ENCODE measurements at regions not wholly inside any gene's neighbourhood (a gene's known extent, or its start where the extent isn't known, plus 50 kb on each side); places are given as distances from the start of the nearest gene placed in this dataset.
A peak's percentile ranks its signal among the peaks of the same experiment; 100 is the strongest.
"Not testable (repeated sequence)": the region's sequence is repeated elsewhere in the genome, so short reads cannot be mapped to it uniquely, and the experiment has no call there.

DNA sequence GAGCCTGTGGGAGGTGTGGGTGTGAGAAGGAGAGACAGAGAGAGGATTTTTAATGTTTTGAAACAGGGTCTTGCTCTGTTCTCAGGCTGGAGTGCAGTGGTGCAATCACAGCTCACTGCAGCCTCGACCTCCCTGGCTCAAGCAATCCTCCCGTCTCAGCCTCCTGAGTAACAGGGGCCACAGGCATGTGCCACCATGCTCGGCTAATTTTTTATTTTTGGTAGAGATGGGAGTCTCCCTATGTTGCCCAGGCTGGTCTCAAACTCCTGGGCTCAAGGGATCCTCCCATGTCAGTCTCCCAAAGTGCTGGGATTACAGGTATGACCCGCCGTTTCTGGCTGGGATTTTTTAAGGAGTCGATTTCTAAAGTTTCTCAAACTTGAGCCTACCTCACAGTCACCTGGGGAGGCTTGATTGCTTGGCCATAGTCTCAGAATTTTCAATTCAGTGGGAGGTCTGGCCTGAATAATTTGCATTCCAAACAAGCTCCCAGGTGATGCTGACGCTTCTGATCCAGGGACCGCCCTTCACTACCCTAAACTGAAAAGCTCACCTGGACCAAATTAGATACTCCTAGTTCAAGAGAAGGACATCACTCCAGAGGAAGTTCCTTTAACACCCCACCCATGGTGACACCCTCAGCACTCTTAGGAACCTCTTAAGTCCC lies 70.8 kb upstream of the SLC1A4 start:
- ATAC-seq = no peak
- intact Hi-C loops (cut with DNase I, micrococcal nuclease) = loop anchor here (5.0 kb wide), 1 partner anchor 124 kb away; no protein-coding TSS in a partner anchor
- DNase-seq = no peak

DNA sequence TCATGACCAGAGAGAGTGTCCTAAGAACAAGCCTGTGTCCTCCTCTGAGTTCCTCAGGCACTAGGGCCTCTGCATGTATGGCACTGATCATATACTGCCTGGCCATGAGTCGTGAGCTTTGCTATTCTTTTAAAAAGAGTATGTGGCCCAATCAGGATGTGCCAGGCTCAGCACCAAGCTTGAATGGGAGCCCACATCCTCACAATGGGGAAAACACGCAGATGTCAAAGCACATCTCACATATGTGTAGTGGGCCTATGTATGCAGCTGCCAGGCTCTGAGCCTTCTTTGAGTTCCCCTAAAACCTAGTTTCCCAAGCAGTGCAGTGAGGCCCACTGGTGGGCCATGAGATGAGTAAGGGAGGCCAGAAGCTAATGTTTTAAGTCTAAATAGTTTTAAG lies 69.9 kb upstream of the SLC1A4 start:
- intact Hi-C loops (cut with DNase I, micrococcal nuclease) = loop anchor here (5.0 kb wide), 1 partner anchor 123 kb away; no protein-coding TSS in a partner anchor
- ATAC-seq = no peak
- DNase-seq = no peak

DNA sequence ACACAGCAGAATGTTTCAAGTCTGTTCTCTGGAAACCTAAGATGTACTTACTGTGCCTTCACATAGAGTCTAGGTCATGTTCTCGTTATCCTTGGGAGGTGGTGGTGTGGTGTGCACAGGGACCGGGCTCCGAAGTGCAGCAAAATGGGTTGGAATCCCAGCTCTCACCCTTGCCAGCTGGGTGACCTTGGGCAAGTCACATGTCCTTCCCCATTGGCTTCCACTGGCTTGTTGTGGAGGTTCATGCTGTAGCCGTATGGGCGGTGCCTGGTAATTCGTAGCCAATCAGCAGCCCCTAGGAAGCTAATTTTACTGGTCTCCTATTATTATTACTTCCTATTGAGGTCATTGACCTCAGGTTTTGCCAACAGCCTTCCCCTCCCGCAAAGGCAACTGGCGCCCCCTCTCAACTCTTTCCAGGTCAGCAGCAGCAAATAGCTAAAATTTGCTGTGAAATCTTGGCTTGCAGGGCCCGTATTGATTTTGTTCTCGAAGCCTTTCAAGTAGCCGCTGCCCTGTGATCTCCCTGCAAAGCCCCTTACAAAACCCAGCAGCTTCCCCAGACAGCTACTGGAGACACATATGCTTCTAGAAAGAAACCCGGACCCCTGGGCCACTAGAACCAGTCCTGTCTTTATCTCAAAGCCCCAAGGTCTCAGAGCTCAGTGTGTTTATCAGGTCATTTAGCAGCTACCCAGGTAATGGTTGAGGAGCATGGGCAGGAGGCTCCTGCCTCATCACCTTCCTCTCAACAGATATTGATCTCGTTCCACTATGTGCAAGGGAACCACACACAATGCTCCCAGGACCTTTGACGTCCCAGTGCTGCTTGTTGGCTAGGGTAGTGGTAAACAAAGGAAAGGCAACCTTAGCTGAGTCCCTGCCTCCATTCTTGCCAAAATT lies 66.5 kb upstream of the SLC1A4 start:
- DNase-seq (no peak), ATAC-seq (no peak)
- intact Hi-C loops (cut with DNase I, micrococcal nuclease) = no loop called here

DNA sequence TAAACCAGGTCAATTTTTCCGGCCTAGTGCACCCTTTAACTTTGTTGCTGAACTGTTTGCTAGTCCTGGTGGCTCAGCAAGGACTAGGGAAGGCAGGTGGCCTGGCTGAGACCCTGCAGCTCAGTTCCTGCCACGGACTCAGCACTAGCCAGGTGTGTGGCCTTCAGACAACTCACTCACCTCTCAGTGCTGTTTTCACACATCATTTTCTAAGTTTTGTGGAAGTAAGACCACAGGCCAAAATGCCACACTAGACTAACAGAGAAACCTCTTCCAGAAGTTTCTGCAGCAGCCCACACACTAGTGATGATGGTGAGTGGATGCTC lies 65.9 kb upstream of the SLC1A4 start:
- intact Hi-C loops (cut with DNase I, micrococcal nuclease) = no loop called here

DNA sequence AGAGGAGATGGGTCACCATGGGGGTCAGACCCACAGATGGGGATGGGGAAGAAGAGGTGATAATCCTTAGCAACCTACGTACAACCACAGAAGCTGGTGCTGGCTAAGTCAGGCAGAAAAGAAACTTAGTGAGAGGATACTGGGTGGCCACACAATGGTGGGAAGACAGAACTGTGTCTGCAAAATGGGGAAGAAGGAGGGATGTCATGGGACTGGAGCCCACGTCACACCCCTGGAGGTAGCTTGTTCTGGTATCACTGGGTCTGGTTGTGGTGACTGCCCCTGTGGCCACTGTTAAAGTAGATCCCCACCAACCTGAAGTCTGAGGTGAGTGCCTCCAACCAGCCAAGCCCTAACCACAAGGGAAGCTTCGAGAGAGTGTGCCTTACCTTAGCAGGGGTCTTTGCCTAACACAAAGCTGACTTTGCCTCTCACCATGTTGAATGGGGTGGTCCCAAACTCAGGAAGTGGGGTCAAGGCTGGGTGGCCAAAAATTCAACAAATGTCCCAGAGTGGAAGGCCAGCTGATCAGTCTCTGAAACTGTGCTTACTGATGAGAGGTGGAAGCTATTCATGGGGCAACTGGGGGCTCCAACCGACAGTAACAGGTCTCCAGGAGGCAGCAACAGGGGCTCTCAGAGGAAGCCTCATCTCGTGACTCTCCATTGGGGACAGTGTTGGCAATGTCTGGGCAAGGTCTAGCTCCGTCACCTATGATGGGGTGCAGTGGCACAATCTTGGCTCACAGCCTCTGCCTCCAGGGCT lies 64.8 kb upstream of the SLC1A4 start:
- ATAC-seq (no peak), DNase-seq (no peak)
- intact Hi-C loops (cut with DNase I, micrococcal nuclease) = no loop called here

More for the DNA sequence above, 65.9 kb upstream of the SLC1A4 start:
- ATAC-seq = no peak
- no peak for DNase-seq

DNA sequence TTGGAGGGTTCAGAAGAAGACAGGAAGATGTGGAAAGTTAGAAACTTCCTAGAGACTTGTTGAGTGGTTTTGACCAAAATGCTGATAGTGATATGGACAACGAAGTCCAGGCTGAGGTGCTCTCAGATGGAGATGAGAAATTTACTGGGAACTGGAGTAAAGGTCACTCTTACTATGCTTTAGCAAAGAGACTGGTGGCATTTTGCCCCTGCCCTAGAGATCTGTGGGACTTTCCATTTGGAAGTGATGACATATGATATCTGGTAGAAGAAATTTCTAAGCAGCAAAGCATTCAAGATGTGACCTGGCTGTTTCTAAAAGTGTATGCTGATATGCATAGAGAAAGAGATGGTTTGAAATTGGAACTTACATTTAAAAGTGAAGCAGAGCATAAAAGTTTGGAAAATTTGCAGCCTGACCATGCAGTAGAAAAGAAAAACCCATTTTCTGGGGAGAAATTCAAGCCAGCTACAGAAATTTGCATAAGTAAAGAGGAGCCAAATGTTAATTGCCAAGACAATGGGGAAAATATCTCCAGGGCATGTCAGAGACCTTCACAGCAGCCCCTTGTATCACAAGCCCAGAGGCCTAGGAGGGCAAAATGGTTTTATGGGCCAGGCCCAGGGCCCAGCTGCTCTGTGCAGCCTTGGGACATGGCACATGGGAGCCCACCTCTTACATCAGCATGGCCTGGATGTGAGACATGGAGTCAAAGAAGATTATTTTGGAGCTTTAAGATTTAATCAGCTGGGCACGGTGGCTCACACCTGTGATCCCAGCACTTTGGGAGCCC lies 63.1 kb upstream of the SLC1A4 start:
- ATAC-seq; intact Hi-C loops (cut with DNase I, micrococcal nuclease); DNase-seq: not testable (repeated sequence)

DNA sequence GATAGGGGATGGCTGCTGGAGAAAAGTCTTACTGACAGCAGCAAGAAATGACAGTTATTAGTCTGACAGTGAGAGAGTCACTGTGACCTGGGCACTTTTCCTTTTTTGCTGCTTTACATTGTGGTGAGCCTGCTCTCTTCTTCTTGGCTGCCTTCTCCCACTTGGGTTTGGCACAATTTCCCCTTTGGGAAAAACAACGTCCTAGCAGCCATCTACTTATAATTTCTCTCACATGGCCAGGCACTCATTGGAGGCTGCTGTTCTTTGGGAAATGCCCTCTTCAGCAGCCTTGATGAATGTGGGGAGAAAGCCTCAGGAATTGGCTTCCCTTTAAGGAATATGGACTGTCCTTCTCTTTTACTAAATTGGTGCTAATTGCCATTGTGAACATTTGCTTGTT lies 60.4 kb upstream of the SLC1A4 start:
- DNase-seq = no peak
- intact Hi-C loops (cut with DNase I, micrococcal nuclease) = no loop called here

DNA sequence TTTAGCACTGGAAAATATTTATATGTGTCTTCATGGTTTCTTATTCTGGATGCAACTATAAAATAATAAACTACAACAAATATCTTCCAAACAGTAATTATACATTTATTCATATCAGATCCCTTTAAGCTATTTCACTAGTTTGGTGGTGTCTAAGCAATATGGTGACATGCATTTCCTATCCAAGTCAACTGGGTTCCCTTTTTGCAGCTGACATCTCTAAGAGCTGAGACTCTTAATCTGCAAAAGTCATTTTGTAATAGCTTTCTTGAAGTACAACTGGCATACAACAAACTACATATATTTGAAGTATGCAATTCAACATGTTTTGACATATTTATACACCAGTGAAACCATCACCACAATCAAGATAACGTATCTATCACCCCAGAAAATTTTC lies 59.9 kb upstream of the SLC1A4 start:
- intact Hi-C loops (cut with DNase I, micrococcal nuclease) = no loop called here
- ATAC-seq = no peak
- DNase-seq = no peak

More for the DNA sequence above, 60.4 kb upstream of the SLC1A4 start:
- no peak for ATAC-seq

DNA sequence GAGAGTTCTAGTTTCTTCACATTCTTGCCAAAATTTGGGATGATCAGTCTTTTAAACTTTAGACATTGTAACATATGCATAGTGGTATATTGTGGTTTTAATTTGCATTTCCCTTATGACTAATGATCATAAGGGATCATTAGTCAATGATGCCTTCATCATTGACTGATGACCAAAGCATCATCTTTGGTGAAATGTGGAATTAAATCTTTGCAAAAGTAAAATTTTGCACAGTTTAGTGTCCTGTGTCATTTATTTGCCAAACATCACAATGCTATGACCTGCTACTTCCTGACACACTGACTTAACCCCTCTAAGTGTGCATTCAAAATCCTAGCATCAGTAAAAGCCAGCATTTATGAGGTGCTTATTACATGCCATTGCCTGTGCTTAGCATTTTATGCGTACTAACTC lies 58.9 kb upstream of the SLC1A4 start:
- no peak for DNase-seq
- intact Hi-C loops (cut with DNase I, micrococcal nuclease) = no loop called here
- no peak for ATAC-seq

DNA sequence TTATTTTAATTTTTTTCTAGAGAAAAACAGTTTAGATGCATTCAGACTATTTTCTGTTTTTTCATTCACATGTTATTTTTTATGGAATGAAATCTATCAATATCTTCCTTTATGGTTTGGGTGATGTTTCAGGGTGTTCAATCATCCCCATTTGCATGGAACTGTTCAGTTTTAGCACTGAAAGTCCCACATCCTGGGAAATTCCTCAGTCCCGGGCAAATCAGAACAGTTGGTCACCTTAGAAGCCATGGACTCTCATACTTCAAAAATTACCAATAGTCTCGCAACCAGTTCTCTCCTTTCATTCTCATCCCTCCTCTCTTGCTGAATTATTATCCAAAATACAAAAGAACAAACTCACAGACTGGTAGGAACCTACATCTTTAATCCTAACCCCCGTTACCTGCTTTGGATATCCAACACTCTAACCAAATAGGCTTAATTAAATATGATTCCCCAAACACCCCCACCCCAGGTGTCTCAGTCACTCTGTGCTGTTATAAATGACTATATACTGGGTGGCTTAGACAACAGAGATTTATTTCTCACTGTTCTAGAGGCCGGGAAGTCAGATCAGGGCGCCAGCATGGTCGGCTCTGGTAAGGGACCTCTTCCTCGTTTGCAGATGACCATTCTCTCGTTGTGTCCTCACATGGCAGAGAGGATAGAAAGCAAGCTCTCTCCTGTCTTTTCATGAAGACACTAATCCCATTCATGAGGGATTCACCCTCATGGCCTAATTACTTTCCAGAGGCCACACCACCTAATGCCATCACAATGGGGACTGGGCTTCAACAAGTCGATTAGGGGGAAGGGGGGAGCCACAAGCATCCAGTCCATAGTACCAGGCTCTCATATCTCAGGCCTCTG lies 57.7 kb upstream of the SLC1A4 start:
- DNase-seq (no peak), ATAC-seq (no peak)
- intact Hi-C loops (cut with DNase I, micrococcal nuclease) = no loop called here

DNA sequence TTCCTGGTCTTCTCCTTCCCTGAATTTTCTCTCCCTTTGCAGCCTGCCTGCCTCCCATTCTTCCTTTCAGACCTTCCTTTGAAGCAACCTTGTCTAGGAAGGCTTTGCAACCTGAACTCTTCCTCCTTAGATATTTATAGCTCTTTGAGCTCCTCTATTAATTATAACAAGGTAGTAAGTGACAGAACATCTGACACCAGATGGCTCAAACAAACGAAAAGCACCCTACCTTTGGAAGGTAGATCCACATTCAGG lies 57.2 kb upstream of the SLC1A4 start:
- intact Hi-C loops (cut with DNase I, micrococcal nuclease) = no loop called here
- DNase-seq (no peak), ATAC-seq (no peak)

DNA sequence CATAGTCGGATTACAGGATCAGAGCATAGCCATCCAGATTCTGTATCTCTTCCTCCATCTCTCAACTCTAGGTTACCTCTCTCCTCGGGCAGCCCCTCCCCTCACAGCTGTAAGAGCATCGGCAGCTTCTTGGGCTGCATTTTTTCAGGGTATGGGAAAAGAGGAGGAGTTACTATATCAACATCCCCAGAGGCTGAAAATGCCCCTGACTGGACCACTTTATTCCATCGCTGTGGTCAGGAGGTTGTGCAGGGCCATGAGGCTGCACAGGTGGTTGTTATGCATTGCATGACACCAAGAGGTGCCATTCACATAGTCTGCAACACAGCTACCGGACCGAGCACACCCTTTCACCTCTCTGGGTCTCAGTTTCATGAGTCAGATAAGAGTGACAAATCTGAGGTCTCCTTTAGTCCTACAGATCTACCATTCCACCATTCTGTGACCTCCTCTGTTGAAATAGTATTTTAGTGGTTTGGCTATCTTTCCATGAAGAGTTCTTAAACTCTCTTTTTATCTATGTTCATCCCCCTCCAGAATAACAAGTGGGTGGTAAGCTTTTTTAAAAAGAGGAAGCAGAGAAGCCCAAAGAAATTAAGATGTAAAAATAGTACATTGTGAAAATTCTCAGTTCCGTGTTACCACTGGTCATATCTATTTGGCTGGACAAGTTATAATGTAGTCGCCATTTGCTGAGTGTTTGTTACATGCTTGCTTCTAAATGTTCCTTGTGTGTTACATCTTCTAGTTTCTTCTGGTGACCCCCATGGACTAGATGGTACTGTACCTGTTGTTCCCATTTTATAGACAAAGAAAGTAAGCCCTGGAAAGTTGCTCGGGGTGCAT lies 56.6 kb upstream of the SLC1A4 start:
- intact Hi-C loops (cut with DNase I, micrococcal nuclease) = no loop called here
- DNase-seq (no peak), ATAC-seq (no peak)

DNA sequence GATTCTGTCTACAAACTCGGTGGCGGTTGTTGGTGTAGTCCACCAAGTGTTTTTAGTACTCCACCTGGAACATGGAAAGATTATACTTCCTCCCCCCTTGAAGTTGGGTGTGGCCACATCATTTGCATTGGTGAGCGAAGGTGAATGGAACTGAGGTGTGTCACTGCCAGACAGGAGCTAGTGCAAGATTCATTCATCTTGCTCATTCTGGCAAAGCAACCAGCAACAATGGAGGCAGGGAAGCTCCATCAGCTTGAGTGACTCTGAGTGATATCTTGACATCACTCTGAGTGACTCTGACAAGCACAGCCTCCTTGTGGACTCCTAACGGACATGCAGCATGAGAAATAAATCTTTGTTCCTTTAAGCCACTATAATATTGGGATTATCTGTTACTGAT lies 54.7 kb upstream of the SLC1A4 start:
- ATAC-seq = peak; percentile 97
- intact Hi-C loops (cut with DNase I, micrococcal nuclease) = no loop called here
- peak; percentile 38 to 42 for DNase-seq

DNA sequence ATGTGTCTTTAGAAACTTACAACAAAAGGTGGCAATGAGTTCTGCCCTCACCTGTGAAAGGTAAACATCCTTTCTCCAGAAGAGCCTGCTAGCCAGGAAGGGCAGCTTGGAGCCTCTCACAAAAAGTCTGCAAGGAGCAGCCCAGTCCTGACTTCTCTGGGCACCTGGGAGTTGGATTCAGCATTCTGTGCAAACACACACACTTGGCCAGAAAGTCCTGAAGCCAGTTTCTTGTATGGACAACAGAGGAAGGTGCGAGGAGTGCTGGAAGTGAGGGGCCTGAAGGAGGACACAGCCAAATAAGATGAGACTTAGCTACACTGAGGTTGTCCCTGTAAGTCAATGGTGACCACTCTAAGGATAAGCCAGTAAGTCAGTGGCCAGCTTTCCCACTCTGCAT lies 52.4 kb upstream of the SLC1A4 start:
- intact Hi-C loops (cut with DNase I, micrococcal nuclease) = no loop called here
- no peak for ATAC-seq
- DNase-seq = no peak

DNA sequence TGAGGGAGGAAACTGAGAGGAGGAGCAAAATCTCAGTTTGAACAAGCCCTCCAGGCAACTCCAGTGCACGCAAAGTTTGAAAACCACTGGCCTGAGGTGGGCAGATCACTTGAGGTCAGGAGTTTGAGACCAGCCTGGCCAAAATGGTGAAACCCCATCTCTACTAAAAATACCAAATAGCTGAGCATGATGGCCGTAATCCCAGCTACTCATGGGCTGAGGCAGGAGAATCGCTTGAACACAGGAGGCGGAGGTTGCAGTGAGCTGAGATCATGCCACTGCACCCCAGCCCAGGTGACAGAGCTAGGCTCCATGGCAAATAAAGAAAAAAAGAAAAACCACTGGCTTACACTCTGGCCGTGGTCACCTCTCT lies 51.9 kb upstream of the SLC1A4 start:
- DNase-seq; intact Hi-C loops (cut with DNase I, micrococcal nuclease); ATAC-seq: not testable (repeated sequence)

DNA sequence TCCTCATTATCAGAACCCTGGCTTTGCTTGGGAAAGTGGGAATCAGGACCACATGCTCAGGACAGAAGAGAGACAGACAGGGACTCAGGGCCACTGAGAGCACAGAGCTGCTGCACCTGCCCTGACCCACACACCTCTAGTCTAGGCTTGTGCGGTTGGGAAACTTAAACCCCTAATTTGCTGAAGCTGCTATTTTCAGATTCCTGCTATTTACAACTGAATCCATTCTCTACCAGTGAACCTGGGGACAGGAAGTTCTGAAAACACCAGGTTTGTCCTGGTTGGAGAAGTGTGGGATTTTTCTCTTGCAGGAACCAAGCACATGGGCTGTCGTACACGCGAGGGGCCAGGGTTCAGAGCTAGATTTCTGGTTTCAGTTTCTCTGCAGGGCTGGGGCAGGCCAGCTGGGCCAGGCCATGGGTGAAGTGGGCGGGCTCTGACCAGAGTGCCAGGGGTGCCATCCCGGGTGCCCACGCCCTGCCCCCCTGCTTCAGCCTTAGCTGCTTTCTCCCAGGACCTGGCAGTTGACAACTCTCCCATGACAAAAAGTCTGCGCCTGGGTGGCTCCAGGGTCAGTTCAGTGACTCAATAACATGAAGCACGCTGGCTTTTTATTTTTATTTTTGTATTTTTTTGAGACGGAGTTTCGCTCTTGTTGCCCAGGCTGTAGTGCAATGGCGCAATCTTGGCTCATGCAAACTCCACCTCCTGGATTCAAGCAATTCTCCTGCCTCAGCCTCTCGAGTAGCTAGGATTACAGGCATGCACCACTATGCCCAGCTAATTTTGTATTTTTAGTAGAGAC lies 51.3 kb upstream of the SLC1A4 start:
- intact Hi-C loops (cut with DNase I, micrococcal nuclease) = no loop called here
- ATAC-seq (peak; percentile 47), DNase-seq (peak; percentile 39 to 54)
